GM18505 (cell line): ENCODE measurements at regions not wholly inside any gene's neighbourhood (a gene's known extent, or its start where the extent isn't known, plus 50 kb on each side); places are given as distances from the start of the nearest gene placed in this dataset.

Source experiments
- ATAC-seq: cut with Tn5 transposase; IDR thresholded peaks from one replicate; pipeline ENCODE4 v1.9.1; 2021; ENCODE audit not compliant: unreplicated experiment
- POLR2A ChIP-seq: IDR thresholded peaks from 4 replicates; pipeline ENCODE4 v1.6.1; 2011; ENCODE audit warnings: borderline replicate concordance; ENCODE audit not compliant: insufficient read depth, insufficient read length; ENCODE audit errors: extremely low read depth

DNA sequence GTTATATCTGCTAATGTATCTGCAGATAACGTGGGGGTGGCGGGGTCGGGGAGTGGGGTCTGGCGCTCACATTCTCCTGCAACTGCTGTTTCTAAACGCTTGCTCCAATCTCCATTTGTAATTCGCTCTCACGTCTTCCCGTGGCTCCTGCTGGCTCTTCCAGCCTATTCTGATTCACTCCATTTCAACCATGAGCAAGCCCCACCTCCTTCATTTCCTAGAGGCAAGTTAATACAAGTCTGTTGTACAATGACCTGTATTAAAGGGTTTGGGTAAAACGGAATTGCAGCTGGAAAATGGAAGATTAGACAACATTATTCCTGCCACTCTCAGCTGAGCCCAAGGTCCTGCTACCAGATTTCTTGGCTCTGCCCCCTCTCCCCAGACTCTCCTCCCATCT lies 132.3 kb downstream of the CSNK2A3 start:
- no peak for ATAC-seq
- no peak for TF ChIP-seq POLR2A

DNA sequence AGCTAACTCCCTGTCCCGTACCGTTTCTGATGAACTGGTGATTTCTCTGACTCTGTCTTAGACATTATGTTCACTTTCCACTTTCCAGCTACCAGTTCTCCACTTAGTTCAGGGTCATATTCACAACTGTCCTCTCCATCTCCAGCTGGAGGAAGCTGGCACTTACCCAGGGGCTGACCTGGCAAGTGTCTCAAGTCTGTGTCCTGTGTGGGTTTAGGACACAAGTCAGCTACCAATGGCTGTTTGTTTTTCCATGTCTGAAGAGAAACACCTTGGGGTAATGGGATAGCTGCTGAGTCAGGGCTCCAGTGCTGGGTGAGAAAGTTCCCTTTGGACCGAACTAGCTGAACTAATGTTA lies 134.4 kb downstream of the CSNK2A3 start:
- no peak for TF ChIP-seq POLR2A
- ATAC-seq = no peak

DNA sequence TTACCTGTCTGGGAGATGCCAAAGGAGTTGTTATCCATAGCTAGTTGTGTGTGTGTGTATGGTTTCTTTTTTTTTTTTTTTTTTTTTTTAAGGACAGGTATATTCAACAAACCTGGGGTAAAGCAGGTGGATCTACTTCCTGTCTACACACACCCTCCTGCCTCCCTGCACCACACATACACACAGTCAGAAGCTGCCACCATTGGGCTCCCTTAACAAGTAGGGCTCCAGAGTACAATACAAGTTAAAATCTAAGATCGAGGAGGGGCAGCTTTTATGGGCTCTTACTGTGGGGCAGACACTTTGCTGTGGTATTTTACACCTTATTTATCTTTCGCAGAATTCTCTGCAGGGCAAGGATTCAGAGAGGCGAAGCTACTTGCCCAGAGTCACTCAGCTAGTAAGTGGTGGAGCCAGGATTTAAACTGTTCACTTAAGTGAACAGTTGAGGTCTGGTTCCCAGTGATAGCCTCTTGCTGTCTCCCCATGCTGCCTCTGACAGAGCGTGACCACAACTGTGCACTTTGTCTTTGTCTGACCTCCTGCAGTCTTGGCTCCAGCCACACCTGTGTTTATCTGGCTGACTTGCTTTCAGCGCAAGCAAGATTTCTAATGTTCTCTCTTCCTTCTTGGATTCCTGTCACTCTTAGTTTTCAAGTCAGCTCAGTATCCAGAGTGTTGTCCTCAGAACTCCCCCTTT lies 135.0 kb downstream of the CSNK2A3 start:
- ATAC-seq = no peak
- no peak for TF ChIP-seq POLR2A

DNA sequence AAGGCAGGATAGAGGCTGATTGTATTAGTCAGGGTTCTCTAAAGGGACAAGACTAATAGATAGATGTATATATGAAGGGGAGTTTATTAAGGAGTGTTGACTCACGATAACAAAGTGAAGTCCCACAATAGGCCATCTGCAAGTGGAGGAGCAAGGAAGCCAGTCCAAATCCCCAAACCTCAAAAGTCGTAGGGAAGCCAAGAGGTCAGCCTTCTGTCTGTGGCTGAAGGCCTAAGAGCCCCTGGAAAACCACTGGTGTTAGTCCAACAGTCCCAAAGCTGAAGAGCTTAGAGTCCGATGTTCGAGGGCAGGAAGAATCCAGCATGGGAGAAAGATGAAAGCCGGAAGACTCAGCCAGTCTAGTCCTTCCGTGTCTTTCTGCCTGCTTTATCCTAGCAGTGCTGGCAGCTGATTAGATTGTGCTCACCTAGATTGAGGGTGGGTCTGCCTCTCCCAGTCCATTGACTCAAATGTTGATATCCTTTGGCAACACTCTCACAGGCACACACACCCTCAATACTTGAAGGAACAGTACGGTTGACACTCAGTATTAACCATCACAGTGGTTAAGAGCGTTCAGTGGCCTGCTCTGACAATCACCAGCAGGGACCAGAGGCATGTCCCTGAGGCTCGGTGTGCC lies 135.6 kb downstream of the CSNK2A3 start:
- no peak for ATAC-seq
- no peak for TF ChIP-seq POLR2A

DNA sequence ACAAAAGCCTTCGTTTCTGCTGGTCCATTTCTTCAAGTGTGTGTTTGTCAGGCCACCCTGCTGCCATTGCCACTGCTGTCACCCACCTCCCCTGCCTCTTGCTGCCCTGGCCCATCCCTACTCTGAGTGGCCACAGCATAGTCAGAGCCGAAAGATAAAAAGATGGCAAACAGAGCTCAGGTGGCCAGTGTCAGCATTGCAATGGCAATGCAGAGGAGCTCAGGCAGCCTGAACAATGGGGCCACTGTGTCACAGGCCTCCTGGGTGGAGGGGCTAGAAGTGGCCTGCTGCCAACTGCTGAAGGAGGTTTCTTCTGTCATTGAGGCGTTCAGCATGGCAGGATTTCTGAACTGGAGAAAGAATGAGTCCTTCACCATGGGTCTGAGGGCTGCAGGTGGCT lies 137.1 kb downstream of the CSNK2A3 start:
- no peak for ATAC-seq
- TF ChIP-seq POLR2A = no peak

DNA sequence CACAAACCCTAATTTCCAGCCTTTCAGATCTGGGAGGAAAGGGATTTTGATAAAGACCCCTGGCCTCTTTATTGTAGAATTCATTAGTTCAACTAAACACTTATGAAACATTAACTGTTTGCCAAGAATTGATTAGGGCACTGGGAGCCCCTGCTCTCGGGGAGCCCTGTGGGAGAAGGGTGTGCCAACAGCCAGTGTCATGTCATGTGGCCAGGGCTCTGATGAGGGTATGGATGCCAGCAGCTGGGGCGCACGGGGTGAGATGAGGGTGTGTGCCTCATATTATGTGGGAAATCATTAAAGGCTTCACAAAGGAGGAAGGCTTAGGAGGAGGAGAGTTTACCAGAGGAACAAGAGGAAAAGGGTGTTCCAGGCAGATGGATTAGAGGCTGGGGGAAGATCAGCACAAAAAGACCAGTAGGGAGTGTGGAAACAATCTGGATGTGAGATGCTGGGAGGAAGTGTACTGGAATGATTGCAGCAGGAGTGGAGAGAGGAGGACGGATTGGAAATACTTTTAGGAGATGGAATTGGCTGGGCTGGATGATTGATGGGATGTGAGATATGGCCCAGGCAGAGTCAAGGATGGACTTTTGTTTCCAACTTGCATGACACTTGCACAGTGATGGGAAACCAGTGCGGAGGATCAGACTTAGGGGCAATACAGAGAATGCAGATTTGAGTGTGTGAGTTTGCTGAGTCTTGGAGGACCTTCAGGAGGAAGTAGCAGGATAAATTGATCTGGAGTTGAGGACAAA lies 137.8 kb downstream of the CSNK2A3 start:
- TF ChIP-seq POLR2A = no peak
- no peak for ATAC-seq

DNA sequence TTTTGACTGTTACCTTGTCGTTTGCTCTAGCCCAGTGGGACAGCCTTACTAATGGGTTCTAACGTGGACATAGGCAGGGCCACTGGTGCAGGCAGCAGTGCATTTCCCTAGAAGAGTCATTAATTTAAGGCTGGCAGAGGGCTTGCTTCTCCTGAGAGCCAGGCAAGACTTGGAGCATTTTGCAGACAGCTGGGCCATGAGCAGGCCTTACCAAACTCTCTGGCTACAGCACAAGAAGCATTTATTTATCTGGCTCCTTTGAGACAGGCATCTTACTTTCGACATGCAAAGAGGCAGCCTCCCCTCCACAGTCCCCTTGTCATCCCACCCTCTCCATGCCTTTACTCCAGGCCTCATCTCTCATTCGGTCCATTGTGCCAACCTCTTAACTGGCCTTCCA lies 139.9 kb downstream of the CSNK2A3 start:
- no peak for TF ChIP-seq POLR2A
- no peak for ATAC-seq

DNA sequence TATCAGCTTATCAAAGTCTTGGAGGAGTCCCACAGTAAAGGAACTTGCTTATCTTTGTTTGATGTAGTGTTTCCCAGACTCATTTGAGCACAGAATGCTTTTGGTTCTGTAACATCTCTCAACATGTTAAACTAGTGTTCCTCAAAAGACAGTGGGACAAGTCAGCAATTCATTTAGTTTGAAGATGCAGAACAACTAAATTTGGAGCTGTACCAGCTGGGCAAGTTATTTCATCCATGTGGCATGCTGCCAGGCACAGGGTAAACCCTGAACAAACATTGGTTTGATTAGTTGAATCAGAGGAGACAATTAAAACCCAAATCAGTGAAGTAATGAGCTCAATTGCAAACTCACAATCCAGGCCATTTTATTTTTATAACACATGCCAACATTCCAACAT lies 141.2 kb downstream of the CSNK2A3 start:
- no peak for ATAC-seq

DNA sequence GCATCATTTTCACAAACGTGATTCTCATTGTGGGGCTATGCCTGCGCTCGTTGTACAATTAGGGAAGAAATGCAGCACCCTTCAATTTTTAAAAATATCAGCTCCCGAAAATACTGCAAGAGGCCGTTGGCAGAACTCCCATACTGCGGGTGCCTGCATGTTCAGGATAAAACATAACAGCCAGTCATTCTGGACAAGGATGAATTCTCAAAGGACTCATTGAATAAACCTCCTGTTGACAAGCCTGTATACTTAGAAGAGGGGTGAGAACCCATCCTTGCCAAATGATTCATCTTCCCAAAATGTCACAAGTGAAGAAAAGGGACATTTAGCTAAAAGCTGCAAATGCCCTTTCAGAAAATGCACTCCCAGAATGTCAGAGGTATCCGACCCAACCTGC lies 141.9 kb downstream of the CSNK2A3 start:
- no peak for ATAC-seq
- TF ChIP-seq POLR2A = no peak

More for the DNA sequence above, 141.2 kb downstream of the CSNK2A3 start:
- no peak for TF ChIP-seq POLR2A

DNA sequence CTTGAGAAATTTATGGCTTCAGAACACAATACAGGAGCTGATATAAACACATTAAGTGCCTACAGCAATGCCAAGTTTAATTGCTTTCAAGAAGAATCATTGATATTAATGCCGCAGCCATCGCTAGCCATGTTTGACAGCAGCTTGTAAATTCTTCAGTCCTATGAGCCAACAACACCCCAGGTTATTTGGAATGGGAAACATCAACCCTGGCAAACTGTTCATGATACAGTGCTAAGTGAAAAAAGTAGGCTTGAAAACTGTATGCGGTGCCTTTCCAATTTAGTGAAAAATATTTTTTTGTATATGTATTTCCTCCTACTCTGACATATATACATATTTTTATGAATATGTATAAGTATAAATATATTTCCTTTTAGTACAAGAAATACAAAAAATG lies 142.6 kb downstream of the CSNK2A3 start:
- no peak for TF ChIP-seq POLR2A

DNA sequence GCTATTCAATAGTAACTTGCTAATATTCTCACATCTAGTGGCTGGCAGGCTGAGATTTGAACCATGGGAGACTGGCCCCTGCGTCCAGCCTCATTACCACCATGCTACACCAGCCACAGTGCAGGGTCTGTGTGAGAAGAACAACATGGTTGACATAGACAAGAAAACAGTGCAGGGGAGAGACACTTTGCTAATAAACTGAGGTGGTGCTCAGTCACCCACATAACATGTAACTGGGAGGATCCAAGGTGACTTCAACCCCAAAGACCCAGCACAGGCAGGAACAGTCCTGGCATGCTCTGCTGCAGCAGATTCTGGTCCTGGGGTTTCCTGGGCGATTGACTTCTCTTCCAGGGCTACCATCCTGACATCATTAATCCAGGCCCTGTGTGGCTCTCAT lies 143.1 kb downstream of the CSNK2A3 start:
- ATAC-seq = no peak
- TF ChIP-seq POLR2A = no peak

More for the DNA sequence above, 142.6 kb downstream of the CSNK2A3 start:
- no peak for ATAC-seq

DNA sequence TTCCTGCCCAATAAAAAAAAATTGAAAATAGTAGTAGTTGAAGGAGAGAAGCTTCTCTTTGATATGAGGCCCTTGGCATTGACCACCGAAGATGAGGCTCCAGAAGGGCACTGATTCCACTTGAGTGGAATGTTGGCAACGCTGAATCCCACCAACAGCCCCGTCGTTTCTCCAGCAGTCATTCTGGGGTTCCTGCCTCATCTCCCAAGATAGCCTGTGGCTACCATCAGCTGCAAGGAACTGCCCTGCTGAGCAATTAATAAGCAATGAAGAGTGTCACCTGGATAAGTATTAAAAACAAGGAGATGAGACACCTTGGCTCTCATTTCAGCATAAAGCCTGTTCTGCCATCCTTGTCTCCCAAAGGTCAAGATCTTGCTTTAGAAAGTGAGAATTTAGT lies 144.1 kb downstream of the CSNK2A3 start:
- ATAC-seq = no peak
- TF ChIP-seq POLR2A = no peak

DNA sequence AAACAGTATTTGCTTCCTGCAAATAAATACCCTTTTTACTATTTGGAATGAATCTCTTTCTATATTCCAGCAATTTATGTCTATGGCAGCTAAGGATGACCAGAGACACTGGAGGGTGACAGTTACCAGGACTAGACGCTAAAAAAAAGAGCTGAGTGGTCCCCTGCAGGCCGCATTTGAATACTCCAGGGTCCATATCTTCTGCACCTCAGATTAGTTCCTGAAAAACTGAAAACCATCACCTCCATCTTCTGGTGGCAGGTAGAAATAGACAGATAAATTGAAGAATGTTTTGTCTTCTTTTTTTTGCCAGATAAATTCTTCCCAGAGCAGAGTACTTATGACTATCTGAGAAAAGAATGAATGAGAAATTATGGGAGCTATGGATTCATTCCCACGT lies 145.6 kb downstream of the CSNK2A3 start:
- ATAC-seq = no peak

DNA sequence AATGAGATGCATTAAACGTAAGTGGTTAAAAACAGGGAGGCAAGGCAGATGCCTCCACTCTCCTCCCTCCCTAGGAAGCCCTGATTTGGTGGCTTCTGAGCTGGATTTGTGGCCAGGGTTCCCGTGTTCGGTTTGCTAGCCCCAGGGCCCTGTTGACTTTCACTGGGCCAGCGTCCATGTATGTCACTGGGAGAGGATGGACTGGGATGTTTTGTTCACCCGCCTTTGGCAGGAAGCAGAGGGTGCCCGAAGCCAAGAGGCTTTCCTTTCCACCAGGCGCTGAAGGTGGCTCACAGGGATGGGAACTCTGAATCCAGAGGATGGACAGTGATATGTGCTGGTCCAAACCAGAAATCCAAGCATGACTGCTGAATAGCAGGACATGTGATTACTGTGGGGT lies 146.6 kb downstream of the CSNK2A3 start:
- TF ChIP-seq POLR2A = no peak
- no peak for ATAC-seq

More for the DNA sequence above, 145.6 kb downstream of the CSNK2A3 start:
- no peak for TF ChIP-seq POLR2A
